WTC11 (cell line): ENCODE measurements at regions not wholly inside any gene's neighbourhood (a gene's known extent, or its start where the extent isn't known, plus 50 kb on each side); places are given as distances from the start of the nearest gene placed in this dataset.

Source experiments
- ATAC-seq: fragments of 200-7000 bp; cut with Tn5 transposase; 2 replicates; pipeline ENCODE4 v1.10.0; 2021; ENCODE audit warnings: mild to moderate bottlenecking, moderate library complexity
- CTCF ChIA-PET: fragments of 300-600 bp; sonication (Branson Sonifier 250); formaldehyde crosslinking; loops from one replicate; lab custom pipeline; 2021; ENCODE audit warnings: antibody characterized with exemption; lab: Charles Lee
- POLR2A ChIA-PET: fragments of 350-600 bp; sonication (Branson Sonifier 250); formaldehyde crosslinking; loops from one replicate; lab custom pipeline; 2021; ENCODE audit warnings: antibody characterized with exemption; lab: Charles Lee
- DNase-seq: peaks from one replicate; pipeline ENCODE4 v3.0.0; 2021; ENCODE audit warnings: low spot score
- H3K27ac Mint-ChIP-seq: 2 replicates; pipeline ENCODE4 v1.8.0; 2021; ENCODE audit warnings: mixed read lengths
- H3K27me3 Mint-ChIP-seq: 2 replicates; pipeline ENCODE4 v1.8.0; 2021; ENCODE audit warnings: low read depth, mild to moderate bottlenecking, moderate library complexity, mixed read lengths
- H3K36me3 Mint-ChIP-seq: 2 replicates; pipeline ENCODE4 v1.8.0; 2021; ENCODE audit warnings: mixed read lengths
- H3K4me1 Mint-ChIP-seq: 2 replicates; pipeline ENCODE4 v1.8.0; 2022; ENCODE audit warnings: mixed read lengths
- H3K4me3 Mint-ChIP-seq: 2 replicates; pipeline ENCODE4 v1.8.0; 2021; ENCODE audit warnings: mild to moderate bottlenecking, moderate library complexity, mixed read lengths
- H3K9me3 Mint-ChIP-seq: 2 replicates; pipeline ENCODE4 v1.8.0; 2021; ENCODE audit warnings: mixed read lengths
- ELF4 ChIP-seq: sonication (generic); formaldehyde crosslinking; IDR thresholded peaks from 2 replicates; pipeline ENCODE4 v1.8.1; 2022; ENCODE audit warnings: low read depth, mild to moderate bottlenecking, moderate library complexity, missing genetic modification reagents
- FOXK1 ChIP-seq: sonication (generic); formaldehyde crosslinking; IDR thresholded peaks from 2 replicates; pipeline ENCODE4 v1.8.0; 2022; ENCODE audit warnings: mild to moderate bottlenecking, moderate library complexity, missing genetic modification reagents
- HMGA2 ChIP-seq: fragments of 250-450 bp; sonication (Bioruptor Pico); IDR thresholded peaks from 2 replicates; pipeline ENCODE4 v1.4.0; 2021; ENCODE audit warnings: mild to moderate bottlenecking, moderate library complexity
- IRF2 ChIP-seq: sonication (generic); formaldehyde crosslinking; IDR thresholded peaks from 2 replicates; pipeline ENCODE4 v1.8.0; 2022; ENCODE audit warnings: low read depth, missing genetic modification reagents, borderline replicate concordance
- JAZF1 ChIP-seq: fragments of 250-450 bp; sonication (Bioruptor Pico); IDR thresholded peaks from 2 replicates; pipeline ENCODE4 v1.9.0; 2021; ENCODE audit warnings: moderate library complexity, mild to moderate bottlenecking, inconsistent platforms
- KAT7 ChIP-seq: sonication (generic); formaldehyde crosslinking; IDR thresholded peaks from 2 replicates; pipeline ENCODE4 v1.8.1; 2023; ENCODE audit warnings: missing genetic modification reagents, mild to moderate bottlenecking, borderline replicate concordance
- NR2C2 ChIP-seq: sonication (generic); formaldehyde crosslinking; IDR thresholded peaks from 2 replicates; pipeline ENCODE4 v1.8.0; 2022; ENCODE audit warnings: mild to moderate bottlenecking, missing genetic modification reagents
- SMAD3 ChIP-seq: sonication (generic); formaldehyde crosslinking; IDR thresholded peaks from 2 replicates; pipeline ENCODE4 v1.8.0; 2022; ENCODE audit warnings: missing genetic modification reagents, mild to moderate bottlenecking, borderline replicate concordance
- ZBTB21 ChIP-seq: sonication (generic); formaldehyde crosslinking; IDR thresholded peaks from 2 replicates; pipeline ENCODE4 v1.8.1; 2023; ENCODE audit warnings: mild to moderate bottlenecking, missing genetic modification reagents, borderline replicate concordance
- ZNF671 ChIP-seq: fragments of 250-450 bp; sonication (Bioruptor Pico); IDR thresholded peaks from 2 replicates; pipeline ENCODE4 v1.8.0; 2021; ENCODE audit warnings: mild to moderate bottlenecking
- TF ChIP-seq, protein P1 (sequence below): sonication (generic); formaldehyde crosslinking; IDR thresholded peaks from 2 replicates; pipeline ENCODE4 v1.8.1; 2022; ENCODE audit warnings: missing genetic modification reagents, borderline replicate concordance
- TF ChIP-seq, protein P2 (sequence below): sonication (generic); formaldehyde crosslinking; conservative IDR thresholded peaks from 2 replicates; pipeline ENCODE4 v1.8.1; 2023; ENCODE audit warnings: mild to moderate bottlenecking, low read depth, missing genetic modification reagents, moderate library complexity
- TF ChIP-seq, protein P3 (sequence below): fragments of 250-450 bp; sonication (Bioruptor Pico); IDR thresholded peaks from 2 replicates; pipeline ENCODE4 v1.9.0; 2021; ENCODE audit warnings: mild to moderate bottlenecking, borderline replicate concordance
- TF ChIP-seq, protein P4 (sequence below): sonication (generic); formaldehyde crosslinking; IDR thresholded peaks from 2 replicates; pipeline ENCODE4 v1.8.0; 2022; ENCODE audit warnings: mild to moderate bottlenecking, missing genetic modification reagents
- TF ChIP-seq, protein P5 (sequence below): fragments of 200-600 bp; IDR thresholded peaks from 2 replicates; pipeline ENCODE4 v1.8.0; 2022; ENCODE audit warnings: antibody characterized with exemption
- TF ChIP-seq, protein P6 (sequence below): sonication (generic); formaldehyde crosslinking; IDR thresholded peaks from 2 replicates; pipeline ENCODE4 v1.8.0; 2022; ENCODE audit warnings: mild to moderate bottlenecking, missing genetic modification reagents
- TF ChIP-seq, protein P7 (sequence below): sonication (generic); formaldehyde crosslinking; IDR thresholded peaks from 2 replicates; pipeline ENCODE4 v1.8.1; 2022; ENCODE audit warnings: low read depth, missing genetic modification reagents, borderline replicate concordance
- TF ChIP-seq, protein P8 (sequence below): sonication (generic); formaldehyde crosslinking; IDR thresholded peaks from 2 replicates; pipeline ENCODE4 v1.8.1; 2023; ENCODE audit warnings: mild to moderate bottlenecking, missing genetic modification reagents, moderate library complexity

DNA sequence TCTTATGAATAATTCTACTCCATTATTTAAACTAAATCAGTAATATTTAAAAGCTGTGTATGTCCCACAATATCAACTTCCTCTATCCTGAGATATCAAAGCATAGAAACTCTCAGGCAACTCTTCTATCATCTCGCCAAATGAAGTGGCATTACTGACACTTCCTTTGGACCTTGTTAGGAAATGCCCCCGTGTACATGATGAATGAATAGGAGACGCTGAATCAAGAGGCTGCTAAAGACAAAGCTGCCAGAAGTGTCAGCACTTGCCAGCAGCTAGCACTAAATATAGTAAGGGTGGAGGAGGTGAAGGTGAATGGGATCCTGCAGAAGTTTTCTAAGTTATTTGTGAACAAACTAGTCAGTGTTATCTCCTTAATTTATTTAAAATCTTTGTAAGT lies 99.5 kb upstream of the BLTP1 start:
- Mint-ChIP-seq H3K4me3 (no peak overlapping the region), H3K4me1 (no peaks in the 10 kb centered on the region), H3K36me3 (no peaks in the 10 kb centered on the region), H3K27ac (no peak overlapping the region), H3K9me3 (peaks cover 3% of the 10 kb centered on the region; the same call in 1 of the 2 replicates), H3K27me3 (no peaks in the 10 kb centered on the region)
- TF ChIP-seq JAZF1, result no peak
- no peak for TF ChIP-seq KAT7 (CRISPR knock-in tag)
- no peak for TF ChIP-seq SMAD3 (CRISPR knock-in tag)
- TF ChIP-seq, protein P1, sequence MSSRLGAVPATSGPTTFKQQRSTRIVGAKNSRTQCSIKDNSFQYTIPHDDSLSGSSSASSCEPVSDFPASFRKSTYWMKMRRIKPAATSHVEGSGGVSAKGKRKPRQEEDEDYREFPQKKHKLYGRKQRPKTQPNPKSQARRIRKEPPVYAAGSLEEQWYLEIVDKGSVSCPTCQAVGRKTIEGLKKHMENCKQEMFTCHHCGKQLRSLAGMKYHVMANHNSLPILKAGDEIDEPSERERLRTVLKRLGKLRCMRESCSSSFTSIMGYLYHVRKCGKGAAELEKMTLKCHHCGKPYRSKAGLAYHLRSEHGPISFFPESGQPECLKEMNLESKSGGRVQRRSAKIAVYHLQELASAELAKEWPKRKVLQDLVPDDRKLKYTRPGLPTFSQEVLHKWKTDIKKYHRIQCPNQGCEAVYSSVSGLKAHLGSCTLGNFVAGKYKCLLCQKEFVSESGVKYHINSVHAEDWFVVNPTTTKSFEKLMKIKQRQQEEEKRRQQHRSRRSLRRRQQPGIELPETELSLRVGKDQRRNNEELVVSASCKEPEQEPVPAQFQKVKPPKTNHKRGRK, result no peak
- TF ChIP-seq HMGA2, result no peak
- TF ChIP-seq, protein P2, sequence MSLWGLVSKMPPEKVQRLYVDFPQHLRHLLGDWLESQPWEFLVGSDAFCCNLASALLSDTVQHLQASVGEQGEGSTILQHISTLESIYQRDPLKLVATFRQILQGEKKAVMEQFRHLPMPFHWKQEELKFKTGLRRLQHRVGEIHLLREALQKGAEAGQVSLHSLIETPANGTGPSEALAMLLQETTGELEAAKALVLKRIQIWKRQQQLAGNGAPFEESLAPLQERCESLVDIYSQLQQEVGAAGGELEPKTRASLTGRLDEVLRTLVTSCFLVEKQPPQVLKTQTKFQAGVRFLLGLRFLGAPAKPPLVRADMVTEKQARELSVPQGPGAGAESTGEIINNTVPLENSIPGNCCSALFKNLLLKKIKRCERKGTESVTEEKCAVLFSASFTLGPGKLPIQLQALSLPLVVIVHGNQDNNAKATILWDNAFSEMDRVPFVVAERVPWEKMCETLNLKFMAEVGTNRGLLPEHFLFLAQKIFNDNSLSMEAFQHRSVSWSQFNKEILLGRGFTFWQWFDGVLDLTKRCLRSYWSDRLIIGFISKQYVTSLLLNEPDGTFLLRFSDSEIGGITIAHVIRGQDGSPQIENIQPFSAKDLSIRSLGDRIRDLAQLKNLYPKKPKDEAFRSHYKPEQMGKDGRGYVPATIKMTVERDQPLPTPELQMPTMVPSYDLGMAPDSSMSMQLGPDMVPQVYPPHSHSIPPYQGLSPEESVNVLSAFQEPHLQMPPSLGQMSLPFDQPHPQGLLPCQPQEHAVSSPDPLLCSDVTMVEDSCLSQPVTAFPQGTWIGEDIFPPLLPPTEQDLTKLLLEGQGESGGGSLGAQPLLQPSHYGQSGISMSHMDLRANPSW (CRISPR knock-in tag), result no peak
- no peak for TF ChIP-seq NR2C2 (CRISPR knock-in tag)
- TF ChIP-seq, protein P3, sequence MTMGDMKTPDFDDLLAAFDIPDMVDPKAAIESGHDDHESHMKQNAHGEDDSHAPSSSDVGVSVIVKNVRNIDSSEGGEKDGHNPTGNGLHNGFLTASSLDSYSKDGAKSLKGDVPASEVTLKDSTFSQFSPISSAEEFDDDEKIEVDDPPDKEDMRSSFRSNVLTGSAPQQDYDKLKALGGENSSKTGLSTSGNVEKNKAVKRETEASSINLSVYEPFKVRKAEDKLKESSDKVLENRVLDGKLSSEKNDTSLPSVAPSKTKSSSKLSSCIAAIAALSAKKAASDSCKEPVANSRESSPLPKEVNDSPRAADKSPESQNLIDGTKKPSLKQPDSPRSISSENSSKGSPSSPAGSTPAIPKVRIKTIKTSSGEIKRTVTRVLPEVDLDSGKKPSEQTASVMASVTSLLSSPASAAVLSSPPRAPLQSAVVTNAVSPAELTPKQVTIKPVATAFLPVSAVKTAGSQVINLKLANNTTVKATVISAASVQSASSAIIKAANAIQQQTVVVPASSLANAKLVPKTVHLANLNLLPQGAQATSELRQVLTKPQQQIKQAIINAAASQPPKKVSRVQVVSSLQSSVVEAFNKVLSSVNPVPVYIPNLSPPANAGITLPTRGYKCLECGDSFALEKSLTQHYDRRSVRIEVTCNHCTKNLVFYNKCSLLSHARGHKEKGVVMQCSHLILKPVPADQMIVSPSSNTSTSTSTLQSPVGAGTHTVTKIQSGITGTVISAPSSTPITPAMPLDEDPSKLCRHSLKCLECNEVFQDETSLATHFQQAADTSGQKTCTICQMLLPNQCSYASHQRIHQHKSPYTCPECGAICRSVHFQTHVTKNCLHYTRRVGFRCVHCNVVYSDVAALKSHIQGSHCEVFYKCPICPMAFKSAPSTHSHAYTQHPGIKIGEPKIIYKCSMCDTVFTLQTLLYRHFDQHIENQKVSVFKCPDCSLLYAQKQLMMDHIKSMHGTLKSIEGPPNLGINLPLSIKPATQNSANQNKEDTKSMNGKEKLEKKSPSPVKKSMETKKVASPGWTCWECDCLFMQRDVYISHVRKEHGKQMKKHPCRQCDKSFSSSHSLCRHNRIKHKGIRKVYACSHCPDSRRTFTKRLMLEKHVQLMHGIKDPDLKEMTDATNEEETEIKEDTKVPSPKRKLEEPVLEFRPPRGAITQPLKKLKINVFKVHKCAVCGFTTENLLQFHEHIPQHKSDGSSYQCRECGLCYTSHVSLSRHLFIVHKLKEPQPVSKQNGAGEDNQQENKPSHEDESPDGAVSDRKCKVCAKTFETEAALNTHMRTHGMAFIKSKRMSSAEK (CRISPR knock-in tag), result no peak
- TF ChIP-seq, protein P4, sequence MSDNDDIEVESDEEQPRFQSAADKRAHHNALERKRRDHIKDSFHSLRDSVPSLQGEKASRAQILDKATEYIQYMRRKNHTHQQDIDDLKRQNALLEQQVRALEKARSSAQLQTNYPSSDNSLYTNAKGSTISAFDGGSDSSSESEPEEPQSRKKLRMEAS, result no peak
- no peak for TF ChIP-seq ZNF671 (CRISPR knock-in tag)
- no peak for TF ChIP-seq ZBTB21 (CRISPR knock-in tag)
- TF ChIP-seq FOXK1 (CRISPR knock-in tag), result no peak
- TF ChIP-seq, protein P5, sequence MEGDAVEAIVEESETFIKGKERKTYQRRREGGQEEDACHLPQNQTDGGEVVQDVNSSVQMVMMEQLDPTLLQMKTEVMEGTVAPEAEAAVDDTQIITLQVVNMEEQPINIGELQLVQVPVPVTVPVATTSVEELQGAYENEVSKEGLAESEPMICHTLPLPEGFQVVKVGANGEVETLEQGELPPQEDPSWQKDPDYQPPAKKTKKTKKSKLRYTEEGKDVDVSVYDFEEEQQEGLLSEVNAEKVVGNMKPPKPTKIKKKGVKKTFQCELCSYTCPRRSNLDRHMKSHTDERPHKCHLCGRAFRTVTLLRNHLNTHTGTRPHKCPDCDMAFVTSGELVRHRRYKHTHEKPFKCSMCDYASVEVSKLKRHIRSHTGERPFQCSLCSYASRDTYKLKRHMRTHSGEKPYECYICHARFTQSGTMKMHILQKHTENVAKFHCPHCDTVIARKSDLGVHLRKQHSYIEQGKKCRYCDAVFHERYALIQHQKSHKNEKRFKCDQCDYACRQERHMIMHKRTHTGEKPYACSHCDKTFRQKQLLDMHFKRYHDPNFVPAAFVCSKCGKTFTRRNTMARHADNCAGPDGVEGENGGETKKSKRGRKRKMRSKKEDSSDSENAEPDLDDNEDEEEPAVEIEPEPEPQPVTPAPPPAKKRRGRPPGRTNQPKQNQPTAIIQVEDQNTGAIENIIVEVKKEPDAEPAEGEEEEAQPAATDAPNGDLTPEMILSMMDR, result no peak
- no peak for TF ChIP-seq ELF4
- TF ChIP-seq, protein P6, sequence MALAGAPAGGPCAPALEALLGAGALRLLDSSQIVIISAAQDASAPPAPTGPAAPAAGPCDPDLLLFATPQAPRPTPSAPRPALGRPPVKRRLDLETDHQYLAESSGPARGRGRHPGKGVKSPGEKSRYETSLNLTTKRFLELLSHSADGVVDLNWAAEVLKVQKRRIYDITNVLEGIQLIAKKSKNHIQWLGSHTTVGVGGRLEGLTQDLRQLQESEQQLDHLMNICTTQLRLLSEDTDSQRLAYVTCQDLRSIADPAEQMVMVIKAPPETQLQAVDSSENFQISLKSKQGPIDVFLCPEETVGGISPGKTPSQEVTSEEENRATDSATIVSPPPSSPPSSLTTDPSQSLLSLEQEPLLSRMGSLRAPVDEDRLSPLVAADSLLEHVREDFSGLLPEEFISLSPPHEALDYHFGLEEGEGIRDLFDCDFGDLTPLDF (CRISPR knock-in tag), result no peak
- TF ChIP-seq, protein P7, sequence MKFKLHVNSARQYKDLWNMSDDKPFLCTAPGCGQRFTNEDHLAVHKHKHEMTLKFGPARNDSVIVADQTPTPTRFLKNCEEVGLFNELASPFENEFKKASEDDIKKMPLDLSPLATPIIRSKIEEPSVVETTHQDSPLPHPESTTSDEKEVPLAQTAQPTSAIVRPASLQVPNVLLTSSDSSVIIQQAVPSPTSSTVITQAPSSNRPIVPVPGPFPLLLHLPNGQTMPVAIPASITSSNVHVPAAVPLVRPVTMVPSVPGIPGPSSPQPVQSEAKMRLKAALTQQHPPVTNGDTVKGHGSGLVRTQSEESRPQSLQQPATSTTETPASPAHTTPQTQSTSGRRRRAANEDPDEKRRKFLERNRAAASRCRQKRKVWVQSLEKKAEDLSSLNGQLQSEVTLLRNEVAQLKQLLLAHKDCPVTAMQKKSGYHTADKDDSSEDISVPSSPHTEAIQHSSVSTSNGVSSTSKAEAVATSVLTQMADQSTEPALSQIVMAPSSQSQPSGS (CRISPR knock-in tag), result no peak
- TF ChIP-seq, protein P8, sequence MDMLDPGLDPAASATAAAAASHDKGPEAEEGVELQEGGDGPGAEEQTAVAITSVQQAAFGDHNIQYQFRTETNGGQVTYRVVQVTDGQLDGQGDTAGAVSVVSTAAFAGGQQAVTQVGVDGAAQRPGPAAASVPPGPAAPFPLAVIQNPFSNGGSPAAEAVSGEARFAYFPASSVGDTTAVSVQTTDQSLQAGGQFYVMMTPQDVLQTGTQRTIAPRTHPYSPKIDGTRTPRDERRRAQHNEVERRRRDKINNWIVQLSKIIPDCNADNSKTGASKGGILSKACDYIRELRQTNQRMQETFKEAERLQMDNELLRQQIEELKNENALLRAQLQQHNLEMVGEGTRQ (CRISPR knock-in tag), result no peak
- no peak for TF ChIP-seq IRF2
- no peak for ATAC-seq
- ChIA-PET POLR2A (no interaction called here), CTCF (no interaction called here)
- DNase-seq, result no peak
